ENCODE measurements at regions not wholly inside any gene's neighbourhood (a gene's known extent, or its start where the extent isn't known, plus 50 kb on each side); places are given as distances from the start of the nearest gene placed in this dataset.

DNA sequence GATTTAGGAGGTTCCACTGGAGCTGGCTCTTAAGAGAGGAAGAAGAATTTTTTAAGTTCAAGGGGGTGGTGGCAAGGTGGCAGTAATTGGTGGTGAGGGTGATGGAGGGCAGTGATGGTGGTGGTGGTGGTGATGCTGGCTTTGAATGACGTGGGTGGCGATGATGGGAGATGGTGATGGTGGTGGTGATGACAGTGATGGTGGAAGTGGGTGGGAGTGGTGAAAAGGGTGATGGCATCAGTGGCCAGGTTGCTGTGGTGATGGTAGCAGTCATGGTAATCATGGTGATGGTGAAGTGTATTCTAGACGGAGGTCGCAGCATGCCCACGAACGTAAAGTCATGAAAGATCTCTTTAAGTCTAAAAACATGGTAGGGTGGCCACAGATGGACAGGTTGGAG, 197.3 kb downstream of the PTEN start:
- DNase-seq, result no peak

DNA sequence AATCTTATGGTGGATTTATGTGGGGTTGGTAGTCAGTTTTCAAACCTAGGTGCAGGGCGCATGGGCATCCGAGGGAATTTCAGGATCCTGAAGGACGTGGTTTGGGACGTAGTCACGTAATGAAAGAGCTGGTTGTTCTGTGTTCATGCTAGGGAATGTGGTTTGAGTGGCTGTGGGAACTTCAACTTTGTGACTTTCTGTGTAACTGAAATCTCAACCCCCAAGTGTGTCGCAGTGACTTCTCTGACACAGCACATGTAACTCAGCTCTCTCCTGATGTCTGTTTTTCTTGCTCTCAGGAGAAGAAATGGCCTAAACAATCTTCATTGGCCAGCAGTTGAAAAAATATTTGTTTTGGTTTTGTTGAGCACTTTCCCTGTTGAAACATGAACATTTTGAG, 199.0 kb downstream of the PTEN start:
- no peak for DNase-seq

DNA sequence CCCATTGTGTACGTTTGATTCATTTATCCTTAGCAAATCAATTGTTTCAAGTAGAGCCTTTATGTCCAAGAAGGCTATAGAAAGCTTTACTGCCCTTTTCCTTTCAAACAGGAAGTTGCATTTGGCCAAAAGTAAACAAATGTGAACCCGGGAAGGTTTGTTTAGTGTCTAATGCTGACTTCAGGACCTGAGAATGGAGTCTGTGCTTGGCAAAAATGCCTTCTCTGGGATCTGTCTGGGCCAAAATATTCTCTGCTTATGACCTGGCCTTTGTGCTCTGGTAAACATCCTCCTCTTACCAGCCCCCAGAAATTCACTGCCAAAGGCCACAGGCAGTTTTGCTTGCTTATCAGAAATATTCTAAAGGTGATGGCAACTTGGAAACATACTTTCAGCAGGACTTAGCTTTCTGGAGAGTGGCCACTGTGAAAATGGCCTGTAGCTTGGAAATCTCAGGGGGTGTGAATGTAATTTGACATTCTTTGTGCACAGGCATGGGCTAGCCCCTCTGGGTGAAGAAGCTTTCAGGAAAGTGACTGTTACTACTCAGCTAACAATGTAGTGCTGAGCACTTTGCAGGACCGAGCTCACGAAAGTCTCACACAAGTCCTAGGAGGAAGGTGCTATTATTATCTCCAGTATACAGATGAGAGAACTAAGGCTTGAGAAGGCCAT, 199.5 kb downstream of the PTEN start:
- no peak for DNase-seq

DNA sequence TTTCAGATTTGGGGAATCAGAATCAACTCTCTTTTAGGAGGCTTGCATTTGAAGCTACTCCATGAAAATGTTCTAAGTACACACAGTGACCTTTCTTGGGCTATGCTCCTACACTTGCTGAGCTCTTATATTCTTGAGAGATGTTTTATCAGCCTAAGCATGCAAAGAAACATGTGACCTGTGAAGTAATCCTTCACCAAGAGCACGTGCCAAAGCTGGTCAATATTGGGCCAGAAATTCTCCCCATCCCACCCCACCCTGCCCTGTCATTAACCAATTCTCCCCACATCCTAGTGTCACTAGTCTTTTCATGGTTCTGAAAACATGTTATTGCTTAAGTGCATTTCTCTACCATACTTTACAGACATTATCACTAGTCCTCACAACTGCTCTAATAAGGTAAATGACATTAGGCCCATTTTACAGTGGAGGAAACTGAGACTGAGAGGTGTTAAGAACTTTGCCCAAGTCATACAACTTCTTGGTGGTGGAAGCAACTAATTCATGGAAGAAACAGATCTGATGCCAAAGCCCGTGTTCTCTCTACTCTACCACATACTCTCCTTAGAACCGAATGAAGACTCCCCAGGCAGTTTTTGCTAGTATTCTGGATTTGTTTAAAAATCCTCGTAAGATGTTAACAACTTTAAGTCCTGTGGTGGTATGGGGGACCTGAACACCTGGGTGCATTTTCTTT, 200.6 kb downstream of the PTEN start:
- no peak for DNase-seq

DNA sequence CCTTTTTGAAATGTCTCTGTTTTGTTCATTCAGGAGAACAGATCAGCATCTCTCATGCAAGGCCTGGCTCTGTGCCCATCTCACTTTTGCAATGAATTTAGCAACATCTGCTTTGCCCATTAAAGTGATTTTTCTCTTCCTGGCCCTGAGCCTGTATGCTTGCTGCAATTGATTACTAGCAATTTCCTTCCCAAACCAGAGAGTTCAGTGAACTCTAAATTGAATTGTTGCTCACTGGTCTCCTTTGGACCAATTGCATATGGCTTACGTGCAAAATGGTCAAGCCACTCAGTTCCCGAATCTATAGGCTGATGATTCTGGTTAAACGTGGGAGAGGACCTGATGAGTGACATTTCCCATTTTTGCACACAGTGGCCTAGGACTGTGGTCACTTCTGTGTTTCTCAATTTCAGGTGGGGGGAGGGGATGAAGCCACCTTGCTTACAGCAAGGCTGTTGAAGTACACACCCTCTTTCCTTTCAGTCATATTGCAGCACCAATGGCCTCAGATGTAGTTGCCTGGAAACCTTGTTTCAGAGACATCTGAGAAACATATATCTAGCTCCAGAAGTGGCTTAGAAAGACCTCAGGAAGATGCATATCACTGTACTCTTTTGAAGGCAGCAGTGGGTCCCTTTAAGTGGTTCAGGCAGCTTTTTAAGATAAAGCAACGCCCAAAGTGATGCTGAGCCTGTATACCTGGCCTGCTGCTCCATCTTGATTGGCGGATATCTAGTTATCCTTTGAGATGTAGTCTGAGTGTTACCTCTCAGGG, 201.4 kb downstream of the PTEN start:
- DNase-seq, result no peak

DNA sequence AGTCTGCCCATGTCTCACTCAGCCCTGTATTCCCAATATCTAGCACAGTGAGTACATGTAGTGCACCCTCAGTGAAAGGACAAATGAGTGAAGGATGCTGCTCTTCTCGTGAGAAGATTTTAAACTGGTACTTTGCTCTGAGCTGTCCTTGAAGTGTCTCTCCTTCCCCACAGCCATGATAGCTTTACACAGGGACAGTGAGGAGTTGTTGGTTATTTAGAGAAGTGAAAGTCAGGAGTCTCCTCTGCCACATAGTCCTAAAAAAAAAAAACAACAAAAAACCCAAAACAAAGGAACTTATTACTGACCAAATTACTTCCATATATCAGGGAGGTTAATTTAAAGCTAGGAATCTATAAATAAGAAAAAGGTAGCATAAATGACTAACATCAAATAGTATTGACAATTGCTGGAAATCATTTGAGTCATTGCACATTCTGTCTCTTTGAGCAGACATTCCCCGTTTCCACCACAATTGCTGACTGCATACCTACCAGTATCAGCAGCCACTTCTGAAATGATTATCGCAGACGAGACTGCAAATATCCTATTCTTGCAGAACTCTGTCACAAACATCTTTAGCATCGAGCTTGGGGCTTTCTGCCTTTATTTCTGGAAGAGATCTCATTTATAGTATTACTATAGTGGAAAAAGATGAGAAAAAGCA, 202.1 kb downstream of the PTEN start:
- no peak for DNase-seq

DNA sequence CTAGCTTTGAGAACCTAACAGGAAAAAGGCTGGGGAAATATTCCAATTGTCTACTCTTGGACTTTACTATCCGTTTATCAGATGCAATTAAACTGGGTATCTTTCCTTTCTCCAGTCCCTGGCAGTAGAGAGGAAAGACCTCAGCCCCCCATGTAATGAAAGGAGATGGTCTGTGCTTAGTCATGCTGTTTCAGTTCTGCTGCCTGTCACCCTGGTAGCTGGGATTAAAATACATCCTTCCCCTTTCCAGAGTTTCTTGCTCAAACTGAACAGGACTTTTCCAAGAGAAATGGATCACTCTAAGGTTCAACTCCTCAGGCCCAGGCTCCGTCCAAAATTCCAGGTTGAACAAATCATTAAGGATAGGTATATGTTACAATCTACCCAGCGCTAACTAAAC, 202.9 kb downstream of the PTEN start:
- DNase-seq, result no peak

DNA sequence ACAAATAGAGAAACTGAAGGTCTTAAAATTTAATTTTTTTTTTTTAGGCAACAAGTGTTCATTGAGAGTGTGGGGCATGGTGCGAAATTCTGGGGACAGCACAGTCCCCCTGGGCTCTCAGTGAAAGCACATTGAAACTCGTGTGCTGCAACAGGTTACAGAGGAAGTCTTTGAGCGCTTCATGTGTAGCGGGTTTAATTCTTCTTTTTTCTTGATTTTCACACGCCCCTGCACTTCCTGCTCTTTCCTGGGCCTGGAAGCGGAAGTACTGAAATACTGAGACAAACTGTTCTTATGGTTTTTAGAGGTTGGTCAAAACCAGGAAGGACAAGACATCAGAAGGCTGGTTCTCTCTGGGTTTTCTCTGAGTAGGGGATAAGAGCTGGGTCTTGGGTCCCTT, 203.5 kb downstream of the PTEN start:
- no peak for DNase-seq

DNA sequence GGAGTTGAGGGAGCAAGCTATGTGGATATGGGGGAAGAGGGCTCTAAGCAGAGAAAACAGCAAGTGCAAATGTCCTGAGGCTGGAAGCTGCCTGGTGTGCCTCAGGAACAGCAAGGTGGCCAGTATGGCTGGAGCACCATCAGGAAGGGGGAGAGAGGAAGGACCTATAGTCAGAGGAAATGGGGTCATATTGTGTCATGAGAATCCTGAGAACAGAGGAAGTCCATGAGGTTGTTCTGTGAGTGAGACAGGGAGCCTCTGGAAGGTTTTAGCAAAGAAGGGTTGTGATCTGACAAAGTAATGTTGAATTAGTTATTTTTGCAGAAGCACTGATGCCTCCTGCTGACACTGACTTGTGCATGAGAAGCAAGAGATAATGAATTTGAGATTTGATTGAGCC, 204.3 kb downstream of the PTEN start:
- DNase-seq, result no peak

DNA sequence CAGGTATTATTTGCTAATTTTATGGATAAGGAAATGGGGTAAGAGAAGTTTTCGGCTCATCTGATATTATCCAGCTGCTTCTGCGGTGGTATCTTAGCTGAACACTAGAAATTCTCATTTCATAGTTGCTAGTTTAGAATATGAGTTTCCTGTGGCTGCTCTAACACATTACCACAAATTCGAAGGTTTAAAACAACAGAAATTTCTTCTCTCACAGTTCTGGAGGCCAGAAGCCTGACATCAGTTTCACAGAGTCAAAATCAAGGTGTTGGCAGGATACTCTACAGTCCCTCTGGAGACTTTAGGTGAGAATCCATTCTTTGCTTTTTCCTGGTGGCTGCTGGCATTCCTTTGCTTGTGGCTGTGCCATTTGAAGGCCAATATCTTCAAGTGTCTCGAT, 205.9 kb downstream of the PTEN start:
- no peak for DNase-seq

DNA sequence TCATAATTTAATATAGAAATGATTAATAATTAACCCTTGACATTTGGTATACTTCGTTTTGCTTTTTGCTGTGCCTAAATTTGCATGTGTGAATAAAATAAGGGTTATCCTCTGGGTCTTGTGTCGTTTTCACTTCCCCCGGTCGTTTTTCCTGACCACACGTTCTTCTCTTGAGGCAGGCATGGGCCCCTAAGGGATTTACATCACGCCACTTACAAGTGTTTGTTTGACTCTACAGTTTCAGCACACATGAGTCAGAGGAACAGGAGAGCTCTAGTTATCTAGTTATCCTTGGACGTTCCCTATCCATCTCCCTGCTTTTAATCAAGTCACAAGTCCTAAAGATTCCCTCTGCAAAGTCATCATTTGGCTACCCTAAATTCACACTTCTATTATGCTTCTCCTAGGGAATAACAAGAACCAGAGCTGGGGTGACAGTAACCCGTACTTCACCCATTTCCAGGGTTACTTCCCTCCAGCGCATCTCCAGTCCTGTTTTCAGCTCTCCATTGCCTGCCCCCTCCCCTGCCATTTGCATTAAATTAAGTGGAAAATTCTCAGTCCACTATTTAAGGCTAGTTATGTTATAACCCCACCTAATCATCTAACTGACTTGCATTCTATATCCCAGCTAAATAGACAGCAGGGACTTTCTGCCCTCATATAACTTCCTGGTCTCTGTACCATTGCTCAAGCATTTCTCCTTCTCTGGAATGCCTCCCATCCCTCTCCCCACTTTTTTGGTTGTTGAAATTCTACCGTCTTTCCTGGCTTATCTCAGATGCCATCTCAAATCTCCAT, 206.9 kb downstream of the PTEN start:
- DNase-seq, result no peak

DNA sequence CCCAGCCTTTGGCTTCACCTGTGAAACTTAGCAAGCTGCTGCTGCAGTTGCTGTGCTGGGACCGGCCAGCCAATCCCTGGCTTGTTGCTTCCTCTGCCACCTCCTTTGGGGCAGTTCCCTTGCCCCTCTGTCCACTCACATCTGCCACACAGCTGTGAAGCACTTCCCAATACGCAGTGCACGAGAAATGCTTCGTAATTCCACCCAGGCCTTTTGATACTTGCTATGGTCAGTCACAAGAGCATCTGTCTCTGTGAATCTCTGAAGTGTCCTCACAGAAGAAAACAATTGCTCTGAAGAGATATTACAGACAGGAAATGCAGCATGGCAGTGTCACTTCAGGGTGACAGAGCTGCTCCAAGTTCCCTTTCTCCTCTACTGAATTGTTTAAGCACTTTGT, 208.5 kb downstream of the PTEN start:
- no peak for DNase-seq

DNA sequence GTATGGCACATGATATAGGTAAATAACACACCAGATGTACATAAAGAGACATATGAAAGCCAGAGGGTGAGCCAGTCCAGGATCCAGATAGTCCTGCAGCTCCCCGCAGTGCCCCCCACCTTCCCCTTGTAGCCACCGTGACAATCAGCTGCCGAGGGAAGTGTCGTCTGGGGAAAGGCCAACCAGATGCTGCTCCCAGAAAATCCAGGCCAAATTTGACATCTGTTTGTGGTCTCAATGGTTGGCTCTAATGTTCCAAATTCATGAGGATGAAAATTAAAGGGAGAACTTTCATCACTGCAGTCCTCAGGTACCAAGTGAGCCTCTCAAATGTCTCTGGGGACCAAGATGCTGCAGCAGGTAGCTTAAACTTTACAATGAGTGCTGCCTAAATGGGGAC, 210.3 kb downstream of the PTEN start:
- DNase-seq, result no peak

DNA sequence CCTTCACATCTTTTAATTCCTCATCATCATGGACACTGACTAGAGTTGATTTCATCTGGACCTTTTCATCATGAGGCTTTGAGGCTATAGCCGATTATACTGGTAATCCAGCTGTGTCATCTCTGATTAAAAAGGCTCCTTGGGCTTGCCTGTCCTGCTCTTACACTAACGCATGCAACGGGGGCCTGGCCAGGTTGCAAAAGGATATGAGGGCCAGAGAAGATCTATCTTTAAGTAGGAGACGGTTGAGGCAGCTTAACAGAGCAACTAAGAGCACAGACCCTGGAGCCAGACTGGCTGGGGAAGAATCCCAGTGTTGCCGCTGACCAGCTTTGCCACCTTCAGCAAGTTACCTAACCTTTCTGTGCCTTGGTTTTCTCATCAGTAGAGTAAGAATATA, 211.5 kb downstream of the PTEN start:
- no peak for DNase-seq

DNA sequence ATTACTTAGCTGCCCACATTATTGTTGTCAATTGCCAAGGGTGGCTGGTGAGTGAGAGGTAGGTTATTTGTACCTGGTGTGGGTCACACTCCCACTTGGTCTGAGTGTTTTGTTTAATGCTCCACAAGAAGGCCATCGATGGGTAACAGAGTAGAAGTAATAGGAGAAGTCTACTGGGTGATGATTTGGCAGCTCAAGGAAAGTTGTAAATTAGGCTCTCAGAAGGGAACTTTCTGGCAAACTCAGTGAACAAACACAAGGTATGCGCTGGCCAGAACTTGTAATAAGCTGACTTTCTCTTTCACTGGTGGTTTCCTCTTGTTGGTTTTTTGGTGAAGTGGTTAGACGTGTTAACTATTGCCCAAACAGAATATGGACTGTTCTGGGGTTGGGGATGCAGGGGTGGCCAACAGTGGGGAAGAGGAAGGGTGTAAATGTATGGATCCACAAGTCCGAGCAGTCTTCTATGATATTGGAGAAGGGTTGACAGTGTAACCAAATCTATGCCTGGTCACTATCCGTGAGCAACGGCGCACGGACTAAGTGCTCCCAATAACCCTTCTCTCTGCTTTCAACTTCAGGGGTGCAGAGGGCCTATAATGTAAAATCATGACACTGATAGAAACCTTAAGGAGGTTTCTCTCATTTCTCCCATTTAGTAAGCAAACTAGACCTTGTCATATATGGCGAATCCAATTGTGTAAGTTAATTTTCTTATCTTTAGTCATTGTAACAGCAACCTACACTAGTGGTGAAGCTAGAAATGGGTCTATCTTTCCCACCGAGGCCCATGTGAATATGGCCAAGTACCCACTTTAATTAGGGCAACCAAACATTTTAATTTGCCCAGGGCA, 212.8 kb downstream of the PTEN start:
- DNase-seq, result no peak

DNA sequence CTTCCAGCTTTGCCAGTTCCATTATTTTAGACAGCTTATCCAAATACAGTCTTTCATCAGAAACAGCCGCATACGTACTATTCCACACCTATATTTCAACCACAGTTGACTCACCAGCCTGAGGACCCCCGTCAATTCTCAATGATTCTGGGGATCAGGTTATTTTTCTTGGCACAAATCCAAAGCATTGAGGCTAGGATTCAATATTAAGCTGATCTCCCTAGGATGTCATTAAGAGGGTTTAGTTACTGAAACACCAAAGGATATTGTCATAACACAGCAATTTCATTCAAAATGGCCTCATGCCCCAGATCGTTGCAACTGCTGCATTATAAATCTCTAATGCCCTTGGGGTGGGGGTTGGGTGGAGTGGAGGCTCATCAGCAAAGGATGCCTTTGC, 214.6 kb downstream of the PTEN start:
- no peak for DNase-seq

DNA sequence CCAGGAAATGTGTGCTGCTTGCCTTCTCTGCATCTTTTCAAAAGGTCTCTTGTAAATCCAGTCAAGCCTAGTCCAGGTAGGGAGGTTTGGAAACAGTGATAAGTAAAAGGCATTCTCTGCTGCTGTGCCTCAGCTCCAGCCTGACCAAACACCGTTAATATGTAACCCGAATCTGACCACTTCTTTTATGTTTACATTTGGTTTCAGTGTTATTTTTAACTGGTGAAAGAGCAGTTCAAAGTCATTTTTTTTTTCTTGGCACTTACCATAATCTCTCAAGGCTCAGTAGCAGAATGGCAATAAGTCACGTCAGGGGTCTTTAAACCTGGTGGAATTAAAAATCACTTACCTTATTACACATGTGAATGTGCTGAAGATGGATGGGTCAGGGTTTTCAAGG, 216.8 kb downstream of the PTEN start:
- DNase-seq, result no peak

DNA sequence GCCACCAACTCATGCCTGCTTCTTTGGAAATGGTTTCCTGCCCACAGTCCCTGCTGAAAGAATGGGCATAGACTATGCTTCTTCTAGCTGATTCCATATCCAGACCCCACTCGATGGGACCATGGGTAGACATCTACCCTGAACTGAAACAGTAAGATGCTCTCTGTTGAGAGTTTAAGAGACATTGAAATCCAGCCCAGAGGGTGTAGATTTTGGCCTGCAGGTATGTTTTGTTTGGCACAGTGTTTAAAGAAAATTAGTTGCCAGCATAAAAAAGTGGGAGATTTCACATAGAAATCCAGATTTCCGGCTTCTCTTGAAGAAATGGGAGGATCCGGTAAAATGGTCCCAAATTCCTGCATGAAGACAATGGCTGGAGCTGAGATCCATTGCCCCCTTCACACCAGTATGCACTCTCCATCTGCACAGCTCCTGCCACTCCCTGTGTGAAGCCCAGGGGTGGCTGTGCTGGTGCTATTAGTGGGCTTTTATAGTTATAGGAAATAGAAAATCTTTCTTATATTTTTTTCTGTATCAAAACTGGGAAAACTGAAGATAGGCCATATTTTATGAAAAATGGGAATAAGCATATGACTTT, 218.1 kb downstream of the PTEN start:
- no peak for DNase-seq

DNA sequence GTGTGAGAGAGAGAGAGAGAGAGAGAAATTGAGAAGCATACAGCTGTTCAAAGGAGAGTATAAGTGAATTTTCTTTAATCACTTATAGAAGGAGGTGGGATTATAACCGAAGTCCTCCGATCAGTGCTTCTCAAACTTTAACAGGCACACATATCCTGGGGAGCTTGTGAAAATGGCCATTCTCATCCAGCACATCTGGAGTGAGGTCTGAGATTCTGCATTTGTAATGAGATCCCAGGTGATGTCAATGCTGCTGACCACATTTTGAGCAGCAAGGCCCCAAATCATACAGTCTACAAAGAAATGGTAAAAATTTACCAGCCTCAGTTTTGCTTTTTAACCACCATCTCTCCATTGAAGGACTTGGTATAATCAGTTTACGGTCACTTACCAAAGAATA, 219.0 kb downstream of the PTEN start:
- DNase-seq, result no peak

DNA sequence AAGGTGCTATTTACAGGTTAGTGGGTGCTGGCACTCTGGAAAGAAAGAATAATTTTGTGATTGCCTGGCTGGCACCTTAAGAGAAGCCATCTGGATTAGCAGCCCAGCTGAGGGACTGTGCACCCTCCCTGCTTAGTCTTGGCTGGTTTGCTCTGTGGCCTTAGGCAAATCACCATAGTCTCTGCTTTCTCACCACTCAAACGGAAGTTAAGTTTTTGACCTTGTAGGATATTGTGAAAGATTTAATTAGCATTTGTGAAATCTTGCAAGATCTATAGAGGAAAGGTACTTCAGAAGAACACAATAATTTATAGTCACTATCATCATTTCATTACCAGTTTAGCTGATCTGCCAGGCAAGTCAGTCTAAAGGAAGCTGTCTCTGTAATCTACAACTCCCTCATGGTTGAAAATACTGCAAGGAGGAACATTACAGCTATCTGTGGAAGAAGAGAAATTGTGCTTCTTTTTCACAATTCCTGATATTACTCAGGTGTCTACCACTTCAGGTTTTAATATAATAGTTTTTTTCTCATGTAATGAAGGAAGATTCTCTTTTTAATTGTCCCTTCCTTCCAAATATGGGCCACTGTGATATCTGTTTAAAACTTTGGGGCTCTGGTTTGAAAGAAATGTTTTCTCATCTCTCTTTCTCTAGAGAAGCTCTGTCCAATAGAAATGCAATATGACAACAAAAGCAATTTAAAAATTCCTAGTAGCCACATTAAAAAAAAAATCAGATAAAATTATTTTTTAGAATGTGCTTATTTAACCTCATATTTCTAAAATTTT, 219.6 kb downstream of the PTEN start:
- no peak for DNase-seq

DNA sequence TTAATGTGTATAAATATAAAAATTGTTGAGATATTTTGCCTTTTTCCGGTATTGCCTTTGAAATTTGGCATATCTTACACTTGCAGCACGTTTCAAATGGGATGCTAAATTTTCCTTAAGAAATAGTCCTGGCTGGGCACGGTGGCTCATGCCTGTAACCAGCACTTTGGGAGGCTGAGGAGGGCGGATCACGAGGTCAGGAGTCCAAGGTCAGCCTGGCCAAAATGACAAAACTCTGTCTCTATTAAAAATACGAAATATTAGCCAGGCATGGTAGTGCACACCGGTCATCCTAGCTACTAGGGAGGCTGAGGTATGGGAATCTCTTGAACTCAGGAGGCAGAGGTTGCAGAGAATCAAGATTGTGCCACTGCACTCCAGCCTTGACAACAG, 220.2 kb downstream of the PTEN start:
- no peak for DNase-seq
